Brain microvascular endothelial cell (primary cell): ENCODE measurements at regions not wholly inside any gene's neighbourhood (a gene's known extent, or its start where the extent isn't known, plus 50 kb on each side); places are given as distances from the start of the nearest gene placed in this dataset.

Experiments
- DNase-seq: peaks from one replicate; pipeline ENCODE4 v3.0.0-alpha.2; 2020
- H3K27ac ChIP-seq: fragments of 250-450 bp; sonication (Bioruptor Pico); 2 replicates; pipeline ENCODE4 v1.5.1; 2020; ENCODE audit warnings: mild to moderate bottlenecking, moderate library complexity
- H3K27me3 ChIP-seq: fragments of 250-450 bp; sonication (Bioruptor Pico); replicated peaks from 2 replicates; pipeline ENCODE4 v1.5.1; 2020; ENCODE audit warnings: mild to moderate bottlenecking
- H3K36me3 ChIP-seq: fragments of 250-450 bp; sonication (Bioruptor Pico); replicated peaks from 2 replicates; pipeline ENCODE4 v1.5.1; 2020; ENCODE audit warnings: mild to moderate bottlenecking
- H3K4me3 ChIP-seq: 2 replicates; pipeline ENCODE4 v1.5.1; 2011; ENCODE audit warnings: low read depth, mild to moderate bottlenecking, control low read depth, low read length, moderate library complexity
- CTCF ChIP-seq: IDR thresholded peaks from 2 replicates; pipeline ENCODE4 v1.5.1; 2011; ENCODE audit warnings: low read depth, mild to moderate bottlenecking, moderate library complexity, low read length, control low read depth, inconsistent platforms; ENCODE audit errors: missing control alignments
- in situ Hi-C: cut with HindIII; loops from 2 replicates; pipeline ENCODE4 v1.10.0; 2017; ENCODE audit warnings: low sequenced_read_pairs, low pct_ligation_motif_present

DNA sequence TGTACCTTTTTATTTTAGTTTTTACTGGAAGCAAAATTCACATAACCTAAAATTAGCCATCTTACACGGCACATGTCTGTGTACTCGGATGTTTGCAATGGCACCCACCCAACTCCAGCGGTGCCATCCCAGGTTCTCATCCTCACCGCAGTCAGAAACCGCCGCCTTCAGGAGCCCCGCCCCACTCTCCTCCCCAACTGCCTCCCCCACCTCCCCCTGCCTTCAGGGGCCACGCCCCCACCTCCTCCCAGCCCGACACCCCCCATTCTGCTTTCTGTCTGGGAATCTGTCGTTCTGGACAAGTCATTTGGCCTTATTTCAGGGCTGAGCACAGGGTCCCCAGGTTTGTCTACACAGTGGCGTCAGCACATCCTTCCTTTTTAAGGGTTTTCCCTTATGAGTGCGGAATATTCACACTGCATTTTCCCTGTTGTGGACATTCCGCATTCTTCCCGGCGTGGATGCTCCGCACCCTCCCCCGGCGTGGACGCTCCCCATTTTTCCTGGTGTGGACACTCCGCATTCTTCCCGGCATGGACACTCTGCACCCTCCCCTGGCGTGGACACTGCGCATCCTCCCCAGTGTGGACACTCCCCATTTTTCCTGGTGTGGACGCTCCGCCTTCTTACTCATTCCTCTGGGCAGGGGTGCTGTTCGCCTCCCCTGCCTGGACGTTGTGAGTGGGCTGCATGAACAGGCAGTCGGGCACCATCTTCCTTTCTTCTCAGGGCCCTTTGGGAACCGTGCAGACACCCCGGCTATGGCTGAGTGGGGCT, 135.4 kb upstream of the NKX1-1 start:
- in situ Hi-C loops: no loop called here
- no peaks in the 10 kb centered on the region for H3K36me3 ChIP-seq
- DNase-seq: no peak
- TF ChIP-seq CTCF: no peak
- H3K27me3 ChIP-seq: no peaks in the 10 kb centered on the region
- H3K4me3 ChIP-seq: no peak overlapping the region
- no peak overlapping the region for H3K27ac ChIP-seq

DNA sequence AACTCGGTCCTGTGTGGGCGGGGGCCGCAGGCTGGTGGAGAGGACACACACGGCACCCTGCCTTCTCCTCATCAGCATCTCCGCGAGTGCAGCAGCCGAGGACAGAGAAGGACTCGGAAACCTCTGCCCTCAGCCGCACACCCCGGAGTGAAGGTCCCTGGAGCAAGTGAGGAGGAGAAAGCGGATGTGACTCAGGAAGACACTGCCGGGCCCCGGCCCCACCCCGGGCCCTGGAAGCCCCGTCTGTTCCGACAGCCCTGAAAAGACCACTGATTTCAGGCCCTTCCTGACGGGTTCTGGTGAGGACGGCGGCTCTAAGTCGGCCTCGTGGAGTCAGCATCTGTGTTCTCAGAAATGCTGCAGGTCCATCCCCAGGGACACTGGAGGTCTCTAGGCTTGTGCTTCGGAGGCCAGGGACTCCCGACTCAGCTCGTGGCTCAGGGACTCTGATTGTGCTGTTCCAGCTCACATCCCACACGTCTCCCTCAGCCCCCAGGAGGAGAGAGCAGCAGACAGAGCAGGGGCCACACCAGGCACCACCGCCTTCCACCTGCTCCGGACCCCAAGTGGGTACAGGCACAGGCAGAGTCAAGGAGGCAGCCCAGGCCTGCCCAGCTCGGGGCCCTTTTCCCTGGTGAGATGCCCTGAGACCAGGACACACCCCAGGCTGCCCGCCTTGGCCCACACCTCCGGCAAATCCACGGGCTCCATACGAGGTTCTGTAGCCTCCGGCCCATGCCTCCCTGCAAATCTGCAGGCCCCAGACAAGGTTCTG, 134.5 kb upstream of the NKX1-1 start:
- in situ Hi-C loops: no loop called here
- Histone ChIP-seq H3K36me3 (no peaks in the 10 kb centered on the region), H3K4me3 (no peak overlapping the region), H3K27me3 (no peaks in the 10 kb centered on the region), H3K27ac (no peak overlapping the region)
- DNase-seq: no peak
- no peak for TF ChIP-seq CTCF

- no peaks in the 10 kb centered on the region for H3K27me3 ChIP-seq
- no peak for TF ChIP-seq CTCF
- in situ Hi-C loops: no loop called here
These were observed 133.8 kb upstream of the NKX1-1 start for GRCh38 chr4:1539859-1540600.

GRCh38 chr4:1538941-1539772, 132.9 kb upstream of the NKX1-1 start:
- Histone ChIP-seq H3K27ac (no peak overlapping the region), H3K36me3 (no peaks in the 10 kb centered on the region), H3K27me3 (no peaks in the 10 kb centered on the region), H3K4me3 (no peak overlapping the region)
- DNase-seq: no peak
- in situ Hi-C loops: no loop called here
- TF ChIP-seq CTCF: no peak

More at GRCh38 chr4:1539859-1540600, 133.8 kb upstream of the NKX1-1 start:
- H3K4me3 ChIP-seq: no peak overlapping the region
- H3K36me3 ChIP-seq: no peaks in the 10 kb centered on the region
- H3K27ac ChIP-seq: no peak overlapping the region
- no peak for DNase-seq

- Histone ChIP-seq H3K27ac (no peak overlapping the region), H3K27me3 (peaks cover 6% of the 10 kb centered on the region), H3K4me3 (no peak overlapping the region), H3K36me3 (no peaks in the 10 kb centered on the region)
- in situ Hi-C loops: no loop called here
- no peak for TF ChIP-seq CTCF
- no peak for DNase-seq
These were observed 131.8 kb upstream of the NKX1-1 start for GRCh38 chr4:1538096-1538410.
